ENCODE measurements at regions not wholly inside any gene's neighbourhood (a gene's known extent, or its start where the extent isn't known, plus 50 kb on each side); places are given as distances from the start of the nearest gene placed in this dataset.

DNA sequence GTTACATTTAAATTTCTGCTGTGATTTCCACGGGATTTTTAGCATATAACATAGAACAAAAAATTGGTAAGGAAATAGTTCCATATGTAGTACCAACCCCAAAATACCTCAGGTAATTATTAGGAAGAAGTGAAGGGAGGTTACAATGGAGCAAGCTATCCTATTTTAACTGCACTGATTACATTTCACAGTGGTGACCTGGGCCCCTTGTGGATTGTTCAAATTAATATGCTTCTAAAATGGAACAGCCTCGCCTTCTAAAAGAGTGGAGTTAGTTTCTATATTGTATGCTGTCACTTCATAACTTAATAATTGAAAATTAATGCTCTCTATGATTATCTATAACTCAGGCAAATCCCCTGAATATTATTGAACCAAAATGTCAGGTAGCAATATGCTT, 651.7 kb upstream of the GBE1 start:
- no peaks in the 10 kb centered on the region for H3K27me3 ChIP-seq
- H3K36me3 ChIP-seq = no peaks in the 10 kb centered on the region
- TF ChIP-seq POLR2A (IDR thresholded peaks at IDR 0.05) = no peak
- TF ChIP-seq, protein P1, sequence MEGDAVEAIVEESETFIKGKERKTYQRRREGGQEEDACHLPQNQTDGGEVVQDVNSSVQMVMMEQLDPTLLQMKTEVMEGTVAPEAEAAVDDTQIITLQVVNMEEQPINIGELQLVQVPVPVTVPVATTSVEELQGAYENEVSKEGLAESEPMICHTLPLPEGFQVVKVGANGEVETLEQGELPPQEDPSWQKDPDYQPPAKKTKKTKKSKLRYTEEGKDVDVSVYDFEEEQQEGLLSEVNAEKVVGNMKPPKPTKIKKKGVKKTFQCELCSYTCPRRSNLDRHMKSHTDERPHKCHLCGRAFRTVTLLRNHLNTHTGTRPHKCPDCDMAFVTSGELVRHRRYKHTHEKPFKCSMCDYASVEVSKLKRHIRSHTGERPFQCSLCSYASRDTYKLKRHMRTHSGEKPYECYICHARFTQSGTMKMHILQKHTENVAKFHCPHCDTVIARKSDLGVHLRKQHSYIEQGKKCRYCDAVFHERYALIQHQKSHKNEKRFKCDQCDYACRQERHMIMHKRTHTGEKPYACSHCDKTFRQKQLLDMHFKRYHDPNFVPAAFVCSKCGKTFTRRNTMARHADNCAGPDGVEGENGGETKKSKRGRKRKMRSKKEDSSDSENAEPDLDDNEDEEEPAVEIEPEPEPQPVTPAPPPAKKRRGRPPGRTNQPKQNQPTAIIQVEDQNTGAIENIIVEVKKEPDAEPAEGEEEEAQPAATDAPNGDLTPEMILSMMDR (IDR thresholded peaks at IDR 0.05) = no peak
- H3K4me3 ChIP-seq = no peak overlapping the region
- intact Hi-C loops (cut with DNase I) = no loop called here
- WGBS, 2 donors = 67 to 80% methylated on average over 2 of the region's 2 CpGs
- no peaks in the 10 kb centered on the region for H3K4me1 ChIP-seq
- no peak for DNase-seq
- H3K9me3 ChIP-seq = no peaks in the 10 kb centered on the region
- no peak overlapping the region for H3K27ac ChIP-seq

DNA sequence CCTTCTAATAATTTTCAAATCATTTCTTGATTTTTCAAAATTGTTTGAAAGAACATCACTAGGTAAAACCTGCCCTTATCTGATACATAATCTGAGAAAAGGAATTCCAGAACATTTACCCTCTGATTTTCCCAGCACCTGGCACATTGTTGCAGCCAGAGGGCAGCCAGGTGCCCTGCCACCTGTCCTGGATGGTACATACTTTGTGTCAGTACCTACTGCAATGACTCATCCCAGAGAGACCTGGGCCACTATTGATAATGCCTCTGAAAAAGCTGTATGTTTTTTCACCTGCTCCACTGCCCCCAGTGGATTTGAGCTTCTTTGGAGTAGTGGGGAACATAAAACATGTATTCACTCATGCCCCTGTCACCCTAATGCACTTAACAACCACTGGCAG, 648.9 kb upstream of the GBE1 start:
- DNase-seq = no peak
- H3K27me3 ChIP-seq = no peaks in the 10 kb centered on the region
- no peaks in the 10 kb centered on the region for H3K4me1 ChIP-seq
- intact Hi-C loops (cut with DNase I) = no loop called here
- TF ChIP-seq, protein P1 (IDR thresholded peaks at IDR 0.05) = no peak
- TF ChIP-seq POLR2A (IDR thresholded peaks at IDR 0.05) = no peak
- H3K36me3 ChIP-seq = no peaks in the 10 kb centered on the region
- H3K9me3 ChIP-seq = no peaks in the 10 kb centered on the region
- no peak overlapping the region for H3K27ac ChIP-seq
- H3K4me3 ChIP-seq = no peak overlapping the region

DNA sequence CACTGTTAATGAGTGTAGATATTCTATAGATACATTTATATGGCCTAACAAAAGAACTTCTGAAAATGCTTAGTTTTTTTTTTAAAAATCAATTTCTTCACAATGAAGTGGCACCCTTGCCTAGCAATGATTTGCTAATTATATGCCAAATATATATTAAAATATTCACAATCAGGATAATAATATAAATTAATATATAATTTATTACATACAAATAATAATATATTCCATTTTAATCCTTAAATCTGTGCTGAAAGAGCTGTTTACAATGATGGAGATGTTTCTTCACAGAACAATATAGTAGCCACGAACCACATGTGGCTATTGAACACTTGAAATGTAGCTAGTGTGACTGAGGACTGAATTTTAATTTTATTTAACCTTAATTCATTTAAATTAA, 648.4 kb upstream of the GBE1 start:
- no peaks in the 10 kb centered on the region for H3K36me3 ChIP-seq
- H3K9me3 ChIP-seq = no peaks in the 10 kb centered on the region
- intact Hi-C loops (cut with DNase I) = no loop called here
- no peak for DNase-seq
- no peaks in the 10 kb centered on the region for H3K4me1 ChIP-seq
- TF ChIP-seq, protein P1 (IDR thresholded peaks at IDR 0.05) = no peak
- TF ChIP-seq POLR2A (IDR thresholded peaks at IDR 0.05) = no peak
- H3K4me3 ChIP-seq = no peak overlapping the region
- H3K27me3 ChIP-seq = no peaks in the 10 kb centered on the region
- no peak overlapping the region for H3K27ac ChIP-seq
- WGBS, 2 donors = 47 to 58% methylated on average over 1 of the region's 1 CpG

DNA sequence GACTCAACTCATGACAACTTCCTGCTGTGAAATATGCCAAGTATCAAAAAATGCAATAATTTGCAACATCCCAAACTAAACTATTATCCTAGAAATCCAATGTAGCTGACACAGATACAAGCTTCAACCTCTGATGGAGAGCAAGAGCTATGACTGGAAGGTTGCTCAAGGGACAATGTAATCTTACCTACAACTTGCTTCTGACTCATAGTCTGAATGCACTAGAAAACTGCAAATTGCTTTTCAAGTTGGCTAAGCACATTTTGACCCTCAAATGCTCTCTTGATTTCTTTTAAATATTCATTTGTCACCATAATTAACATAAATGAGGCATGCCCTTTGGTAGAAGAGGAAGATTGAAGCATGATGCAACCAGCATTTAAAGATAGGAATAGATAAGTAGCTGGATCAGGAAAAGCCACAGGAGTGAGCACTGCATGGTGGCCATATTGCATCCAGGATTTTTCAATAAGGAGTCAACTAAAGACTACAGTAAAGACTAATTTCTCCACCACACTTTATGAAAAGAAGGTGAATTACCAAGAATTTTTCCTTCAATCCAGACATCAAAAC, 630.8 kb upstream of the GBE1 start:
- DNase-seq = no peak
- no peaks in the 10 kb centered on the region for H3K9me3 ChIP-seq
- H3K27ac ChIP-seq = no peak overlapping the region
- intact Hi-C loops (cut with DNase I) = no loop called here
- H3K27me3 ChIP-seq = no peaks in the 10 kb centered on the region
- no peaks in the 10 kb centered on the region for H3K36me3 ChIP-seq
- H3K4me3 ChIP-seq = no peak overlapping the region
- H3K4me1 ChIP-seq = no peaks in the 10 kb centered on the region
- TF ChIP-seq, protein P1 (IDR thresholded peaks at IDR 0.05) = no peak
- no peak for TF ChIP-seq POLR2A (IDR thresholded peaks at IDR 0.05)

DNA sequence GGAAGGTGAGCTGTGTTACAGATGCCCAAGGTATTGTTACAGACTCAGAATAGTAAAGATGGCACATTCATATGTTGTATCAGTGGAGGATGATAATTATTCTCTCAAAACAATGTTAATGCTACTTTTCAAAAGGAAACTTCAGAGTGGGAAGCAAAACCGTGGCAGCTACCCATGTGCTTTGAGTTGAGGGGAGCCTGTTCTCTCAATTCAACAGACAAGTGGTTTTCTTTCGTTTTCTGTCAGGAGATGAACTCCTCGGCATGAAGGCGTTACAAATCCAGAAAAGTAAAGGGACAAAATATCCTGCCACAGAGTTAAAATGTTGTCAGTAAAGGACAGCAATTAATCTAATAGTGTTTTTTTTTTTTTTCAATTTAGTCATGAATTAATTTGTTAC, 629.4 kb upstream of the GBE1 start:
- TF ChIP-seq, protein P1 (IDR thresholded peaks at IDR 0.05) = no peak
- no peak for TF ChIP-seq POLR2A (IDR thresholded peaks at IDR 0.05)
- Histone ChIP-seq H3K27me3 (no peaks in the 10 kb centered on the region), H3K4me3 (no peak overlapping the region), H3K27ac (no peak overlapping the region), H3K36me3 (no peaks in the 10 kb centered on the region), H3K9me3 (no peaks in the 10 kb centered on the region), H3K4me1 (no peaks in the 10 kb centered on the region)
- intact Hi-C loops (cut with DNase I) = no loop called here
- 59 to 76% methylated on average over 4 of the region's 4 CpGs for WGBS, 2 donors
- DNase-seq = no peak
